ENCODE measurements at regions not wholly inside any gene's neighbourhood (a gene's known extent, or its start where the extent isn't known, plus 50 kb on each side); places are given as distances from the start of the nearest gene placed in this dataset.

- POLR2A ChIA-PET = no interaction called here
- H3K27ac ChIP-seq (ENCODE audit: insufficient read depth in 1 of 2, low read depth in 1 of 2, low read length in 2 of 2, poor library complexity in 1 of 2, severe bottlenecking in 2 of 2) = no peak overlapping the region
- WGBS (ENCODE audit: insufficient coverage) = no CpG with 5 or more reads among the region's 2 CpGs
Measured at GRCh38 chr3:153249906-153250305, 87.9 kb downstream of the RAP2B start.

GRCh38 chr3:153250446-153250845 lies 88.4 kb downstream of the RAP2B start:
- CTCF ChIA-PET = no interaction called here
- Histone ChIP-seq H3K27ac (ENCODE audit: insufficient read depth in 1 of 2, low read depth in 1 of 2, low read length in 2 of 2, poor library complexity in 1 of 2, severe bottlenecking in 2 of 2) (no peak overlapping the region), H3K36me3 (ENCODE audit: control insufficient read depth in 4 of 4, insufficient read depth in 4 of 4, low read length in 3 of 4) (no peaks in the 10 kb centered on the region), H3K4me1 (ENCODE audit: control extremely low read depth in 1 of 4, control insufficient read depth in 4 of 4, insufficient read depth in 4 of 4, low read length in 3 of 4) (peaks cover 0 to 11% (median 1%) of the 10 kb centered on the region in 4 experiments), H3K27me3 (replicated peaks in 2 of 5; ENCODE audit: control insufficient read depth in 4 of 5, insufficient read depth in 5 of 5, low read length in 4 of 5) (no peaks in the 10 kb centered on the region), H3K9me3 (ENCODE audit: control extremely low read depth in 1 of 5, control insufficient read depth in 4 of 5, insufficient read depth in 2 of 5, low read depth in 1 of 5, low read length in 4 of 5) (no peaks in the 10 kb centered on the region), H3K4me3 (ENCODE audit: control insufficient read depth in 1 of 7, extremely low read depth in 1 of 7, insufficient read depth in 4 of 7, low read depth in 2 of 7, low read length in 6 of 7) (no peak overlapping the region)
- DNase-seq = no peak
- 80% methylated on average over 1 of the region's 2 CpGs for WGBS (ENCODE audit: insufficient coverage)
- POLR2A ChIA-PET = no interaction called here

More at GRCh38 chr3:153249906-153250305, 87.9 kb downstream of the RAP2B start:
- no peaks in the 10 kb centered on the region for H3K36me3 ChIP-seq (ENCODE audit: control insufficient read depth in 4 of 4, insufficient read depth in 4 of 4, low read length in 3 of 4)
- no peaks in the 10 kb centered on the region for H3K9me3 ChIP-seq (ENCODE audit: control extremely low read depth in 1 of 5, control insufficient read depth in 4 of 5, insufficient read depth in 2 of 5, low read depth in 1 of 5, low read length in 4 of 5)
- CTCF ChIA-PET = no interaction called here
- H3K4me1 ChIP-seq (ENCODE audit: control extremely low read depth in 1 of 4, control insufficient read depth in 4 of 4, insufficient read depth in 4 of 4, low read length in 3 of 4) = peaks cover 0 to 9% (median 1%) of the 10 kb centered on the region in 4 experiments
- H3K27me3 ChIP-seq (replicated peaks in 2 of 5; ENCODE audit: control insufficient read depth in 4 of 5, insufficient read depth in 5 of 5, low read length in 4 of 5) = no peaks in the 10 kb centered on the region
- no peak overlapping the region for H3K4me3 ChIP-seq (ENCODE audit: control insufficient read depth in 1 of 7, extremely low read depth in 1 of 7, insufficient read depth in 4 of 7, low read depth in 2 of 7, low read length in 6 of 7)
- no peak for DNase-seq

- no peak overlapping the region for H3K4me3 ChIP-seq (ENCODE audit: control insufficient read depth in 1 of 7, extremely low read depth in 1 of 7, insufficient read depth in 4 of 7, low read depth in 2 of 7, low read length in 6 of 7)
- ChIA-PET POLR2A (no interaction called here), CTCF (interaction anchor here (0.6 kb wide), 1 partner anchor 1609 kb away, joined by 3 read pairs; no protein-coding TSS in a partner anchor)
- no peaks in the 10 kb centered on the region for H3K27me3 ChIP-seq (replicated peaks in 2 of 5; ENCODE audit: control insufficient read depth in 4 of 5, insufficient read depth in 5 of 5, low read length in 4 of 5)
- WGBS (ENCODE audit: insufficient coverage) = no CpG with 5 or more reads among the region's 3 CpGs
- H3K9me3 ChIP-seq (ENCODE audit: control extremely low read depth in 1 of 5, control insufficient read depth in 4 of 5, insufficient read depth in 2 of 5, low read depth in 1 of 5, low read length in 4 of 5) = no peaks in the 10 kb centered on the region
- H3K4me1 ChIP-seq (ENCODE audit: control extremely low read depth in 1 of 4, control insufficient read depth in 4 of 4, insufficient read depth in 4 of 4, low read length in 3 of 4) = peaks cover 0 to 13% (median 1%) of the 10 kb centered on the region in 4 experiments
- DNase-seq = no peak
- no peaks in the 10 kb centered on the region for H3K36me3 ChIP-seq (ENCODE audit: control insufficient read depth in 4 of 4, insufficient read depth in 4 of 4, low read length in 3 of 4)
- no peak overlapping the region for H3K27ac ChIP-seq (ENCODE audit: insufficient read depth in 1 of 2, low read depth in 1 of 2, low read length in 2 of 2, poor library complexity in 1 of 2, severe bottlenecking in 2 of 2)
Measured at GRCh38 chr3:153252963-153253362, 90.9 kb downstream of the RAP2B start.

GRCh38 chr3:153254361-153254760 lies 92.3 kb downstream of the RAP2B start:
- Histone ChIP-seq H3K36me3 (ENCODE audit: control insufficient read depth in 4 of 4, insufficient read depth in 4 of 4, low read length in 3 of 4) (no peaks in the 10 kb centered on the region), H3K9me3 (ENCODE audit: control extremely low read depth in 1 of 5, control insufficient read depth in 4 of 5, insufficient read depth in 2 of 5, low read depth in 1 of 5, low read length in 4 of 5) (no peaks in the 10 kb centered on the region), H3K4me1 (ENCODE audit: control extremely low read depth in 1 of 4, control insufficient read depth in 4 of 4, insufficient read depth in 4 of 4, low read length in 3 of 4) (peaks cover 0 to 11% (median 1%) of the 10 kb centered on the region in 4 experiments), H3K27ac (ENCODE audit: insufficient read depth in 1 of 2, low read depth in 1 of 2, low read length in 2 of 2, poor library complexity in 1 of 2, severe bottlenecking in 2 of 2) (no peak overlapping the region), H3K27me3 (replicated peaks in 2 of 5; ENCODE audit: control insufficient read depth in 4 of 5, insufficient read depth in 5 of 5, low read length in 4 of 5) (no peaks in the 10 kb centered on the region), H3K4me3 (ENCODE audit: control insufficient read depth in 1 of 7, extremely low read depth in 1 of 7, insufficient read depth in 4 of 7, low read depth in 2 of 7, low read length in 6 of 7) (no peak overlapping the region)
- no peak for DNase-seq
- ChIA-PET POLR2A (interaction anchor here (0.7 kb wide), 1 partner anchor 54 kb away, joined by 3 read pairs; no protein-coding TSS in a partner anchor), CTCF (interaction anchor here (0.7 to 1.4 kb wide), 2 partner anchors 68 to 198 kb away, joined by 3 to 4 read pairs; no protein-coding TSS in a partner anchor)
- 96% methylated on average over 5 of the region's 5 CpGs for WGBS (ENCODE audit: insufficient coverage)

- Histone ChIP-seq H3K4me3 (ENCODE audit: control insufficient read depth in 1 of 7, extremely low read depth in 1 of 7, insufficient read depth in 4 of 7, low read depth in 2 of 7, low read length in 6 of 7) (no peak overlapping the region), H3K27me3 (replicated peaks in 2 of 5; ENCODE audit: control insufficient read depth in 4 of 5, insufficient read depth in 5 of 5, low read length in 4 of 5) (no peaks in the 10 kb centered on the region), H3K36me3 (ENCODE audit: control insufficient read depth in 4 of 4, insufficient read depth in 4 of 4, low read length in 3 of 4) (no peaks in the 10 kb centered on the region), H3K27ac (ENCODE audit: insufficient read depth in 1 of 2, low read depth in 1 of 2, low read length in 2 of 2, poor library complexity in 1 of 2, severe bottlenecking in 2 of 2) (no peak overlapping the region), H3K9me3 (ENCODE audit: control extremely low read depth in 1 of 5, control insufficient read depth in 4 of 5, insufficient read depth in 2 of 5, low read depth in 1 of 5, low read length in 4 of 5) (no peaks in the 10 kb centered on the region), H3K4me1 (ENCODE audit: control extremely low read depth in 1 of 4, control insufficient read depth in 4 of 4, insufficient read depth in 4 of 4, low read length in 3 of 4) (peaks cover 0 to 11% (median 0%) of the 10 kb centered on the region in 4 experiments)
- POLR2A ChIA-PET = no interaction called here
- no peak for DNase-seq
- 100% methylated on average over 2 of the region's 2 CpGs for WGBS (ENCODE audit: insufficient coverage)
- CTCF ChIA-PET = no interaction called here
Measured at GRCh38 chr3:153257673-153258351, 95.8 kb downstream of the RAP2B start.

- H3K27me3 ChIP-seq (replicated peaks in 2 of 5; ENCODE audit: control insufficient read depth in 4 of 5, insufficient read depth in 5 of 5, low read length in 4 of 5) = no peaks in the 10 kb centered on the region
- WGBS (ENCODE audit: insufficient coverage) = 100% methylated on average over 2 of the region's 3 CpGs
- H3K36me3 ChIP-seq (ENCODE audit: control insufficient read depth in 4 of 4, insufficient read depth in 4 of 4, low read length in 3 of 4) = no peaks in the 10 kb centered on the region
- H3K4me1 ChIP-seq (ENCODE audit: control extremely low read depth in 1 of 4, control insufficient read depth in 4 of 4, insufficient read depth in 4 of 4, low read length in 3 of 4) = peaks cover 0 to 11% (median 0%) of the 10 kb centered on the region in 4 experiments
- DNase-seq = no peak
- CTCF ChIA-PET = no interaction called here
- no peak overlapping the region for H3K27ac ChIP-seq (ENCODE audit: insufficient read depth in 1 of 2, low read depth in 1 of 2, low read length in 2 of 2, poor library complexity in 1 of 2, severe bottlenecking in 2 of 2)
- no peaks in the 10 kb centered on the region for H3K9me3 ChIP-seq (ENCODE audit: control extremely low read depth in 1 of 5, control insufficient read depth in 4 of 5, insufficient read depth in 2 of 5, low read depth in 1 of 5, low read length in 4 of 5)
- no peak overlapping the region for H3K4me3 ChIP-seq (ENCODE audit: control insufficient read depth in 1 of 7, extremely low read depth in 1 of 7, insufficient read depth in 4 of 7, low read depth in 2 of 7, low read length in 6 of 7)
- POLR2A ChIA-PET = no interaction called here
Measured at GRCh38 chr3:153259956-153260355, 97.9 kb downstream of the RAP2B start.

GRCh38 chr3:153260681-153261080 lies 98.7 kb downstream of the RAP2B start:
- no peak overlapping the region for H3K4me3 ChIP-seq (ENCODE audit: control insufficient read depth in 1 of 7, extremely low read depth in 1 of 7, insufficient read depth in 4 of 7, low read depth in 2 of 7, low read length in 6 of 7)
- no peak overlapping the region for H3K27ac ChIP-seq (ENCODE audit: insufficient read depth in 1 of 2, low read depth in 1 of 2, low read length in 2 of 2, poor library complexity in 1 of 2, severe bottlenecking in 2 of 2)
- ChIA-PET POLR2A (no interaction called here), CTCF (no interaction called here)
- WGBS (ENCODE audit: insufficient coverage) = no CpG with 5 or more reads among the region's 1 CpG
- no peak for DNase-seq
- H3K9me3 ChIP-seq (ENCODE audit: control extremely low read depth in 1 of 5, control insufficient read depth in 4 of 5, insufficient read depth in 2 of 5, low read depth in 1 of 5, low read length in 4 of 5) = no peaks in the 10 kb centered on the region
- peaks cover 0 to 8% (median 0%) of the 10 kb centered on the region in 4 experiments for H3K4me1 ChIP-seq (ENCODE audit: control extremely low read depth in 1 of 4, control insufficient read depth in 4 of 4, insufficient read depth in 4 of 4, low read length in 3 of 4)
- H3K36me3 ChIP-seq (ENCODE audit: control insufficient read depth in 4 of 4, insufficient read depth in 4 of 4, low read length in 3 of 4) = no peaks in the 10 kb centered on the region
- no peaks in the 10 kb centered on the region for H3K27me3 ChIP-seq (replicated peaks in 2 of 5; ENCODE audit: control insufficient read depth in 4 of 5, insufficient read depth in 5 of 5, low read length in 4 of 5)
